ENCODE measurements at regions not wholly inside any gene's neighbourhood (a gene's known extent, or its start where the extent isn't known, plus 50 kb on each side); places are given as distances from the start of the nearest gene placed in this dataset.
"Not testable (repeated sequence)": the region's sequence is repeated elsewhere in the genome, so short reads cannot be mapped to it uniquely, and the experiment has no call there.

DNA sequence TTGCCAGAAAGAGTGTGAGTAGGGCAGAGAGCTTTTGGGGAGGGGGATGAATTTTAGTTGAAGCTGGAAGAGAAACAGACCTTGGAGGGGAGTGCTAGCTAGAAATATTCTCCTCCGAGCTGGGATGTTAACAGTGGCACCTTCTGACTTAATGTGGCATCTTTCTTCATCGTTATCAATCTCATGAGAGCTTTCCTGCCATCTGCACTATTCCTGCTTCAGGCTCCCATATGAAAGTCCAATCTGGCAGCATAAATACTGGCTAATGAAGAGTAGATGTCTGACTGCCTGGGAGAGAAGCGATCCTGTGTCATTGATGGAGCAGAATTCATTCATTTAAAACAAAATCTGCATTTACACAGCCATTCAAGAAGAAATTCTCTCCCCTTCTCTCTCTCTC lies 284.5 kb downstream of the TMEM38B start:
- DNase-seq = no peak

- peak; percentile 3 for DNase-seq
These were observed 284.9 kb downstream of the TMEM38B start for GRCh38 chr9:105979290-105979689.

DNA sequence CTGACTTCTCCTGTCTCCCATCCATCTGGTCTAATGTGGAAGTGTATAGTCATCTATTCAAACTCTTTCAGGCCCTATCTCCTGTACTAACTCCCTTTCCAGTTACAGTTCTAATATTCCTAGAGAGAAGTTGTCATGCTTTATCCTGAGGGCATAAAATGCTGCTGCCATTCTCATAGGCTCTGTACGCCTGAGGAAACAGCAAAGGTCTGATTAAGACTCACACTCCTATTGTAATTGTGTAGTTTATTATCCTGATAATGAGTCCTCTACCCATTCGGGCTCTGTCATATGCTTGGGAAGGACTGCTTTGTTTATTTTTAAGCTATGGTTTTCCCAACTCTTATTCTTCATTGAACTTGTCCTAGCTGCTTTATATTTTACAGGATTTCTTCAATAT lies 290.4 kb downstream of the TMEM38B start:
- no peak for DNase-seq

DNA sequence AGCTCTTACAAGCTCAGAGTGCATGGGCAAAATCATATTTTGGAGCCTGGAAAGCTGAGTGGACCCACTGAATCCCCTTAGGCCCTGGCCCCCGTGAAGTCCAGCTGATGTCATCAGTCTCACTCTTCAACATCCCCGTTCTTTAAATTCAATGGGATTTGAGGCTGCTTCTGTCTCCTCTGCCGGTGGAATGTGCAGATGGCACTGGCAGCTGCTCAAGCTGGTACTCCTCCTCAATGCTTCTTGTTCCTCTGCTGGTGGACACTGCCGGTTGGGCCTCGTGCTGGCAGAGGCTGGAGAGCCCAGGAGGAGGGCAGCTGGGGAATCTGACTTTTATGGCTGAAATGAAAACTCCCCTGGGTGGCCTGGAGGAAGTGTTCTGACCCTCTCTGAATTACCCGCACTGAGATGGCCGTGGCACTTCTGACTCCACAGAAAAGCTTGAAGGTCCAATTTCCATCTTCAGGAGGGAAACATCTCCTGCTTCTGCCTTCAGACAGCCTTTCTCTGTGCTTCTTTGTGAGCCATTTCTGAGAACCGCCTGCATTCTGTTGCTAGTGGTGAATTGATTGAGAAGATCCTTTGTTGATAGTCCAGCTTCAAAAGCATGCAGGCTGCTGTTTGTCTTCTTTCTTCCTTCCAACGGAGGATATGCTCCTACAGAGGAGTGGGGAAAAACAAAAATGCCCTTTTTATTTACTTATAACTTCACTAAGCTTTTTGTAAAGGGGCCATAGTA lies 298.9 kb downstream of the TMEM38B start:
- no peak for DNase-seq

- no peak for DNase-seq
These were observed 299.8 kb downstream of the TMEM38B start for GRCh38 chr9:105993921-105994715.

GRCh38 chr9:105994970-105995369 lies 300.6 kb downstream of the TMEM38B start:
- DNase-seq = peak; percentile 14

- no peak for DNase-seq
These were observed 322.9 kb downstream of the TMEM38B start for GRCh38 chr9:106017198-106017740.

- DNase-seq = peak; percentile 43
These were observed 324.8 kb downstream of the TMEM38B start for GRCh38 chr9:106019039-106019680.

- no peak for DNase-seq
These were observed 325.4 kb downstream of the TMEM38B start for GRCh38 chr9:106019702-106020101.

GRCh38 chr9:106020186-106020585 lies 325.8 kb downstream of the TMEM38B start:
- DNase-seq = no peak

- no peak for DNase-seq
These were observed 329.1 kb downstream of the TMEM38B start for GRCh38 chr9:106023455-106023854.

GRCh38 chr9:106025453-106025852 lies 331.1 kb downstream of the TMEM38B start:
- no peak for DNase-seq

DNA sequence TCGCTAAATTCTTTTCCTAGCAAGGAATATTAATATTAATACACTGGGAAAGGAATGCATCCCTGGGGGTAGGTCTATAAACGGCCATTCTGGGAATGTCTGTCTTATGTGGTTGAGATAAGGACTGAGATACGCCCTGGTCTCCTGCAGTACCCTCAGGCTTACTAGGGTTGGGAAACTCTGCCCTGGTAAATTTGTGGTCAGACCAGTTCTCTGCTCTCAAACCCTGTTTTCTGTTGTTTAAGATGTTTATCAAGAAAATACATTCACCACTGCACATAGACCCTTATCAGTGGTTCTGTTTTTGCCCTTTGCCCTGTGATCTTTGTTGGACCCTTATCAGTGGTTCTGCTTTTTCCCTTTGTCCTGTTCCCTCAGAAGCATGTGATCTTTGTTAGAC lies 335.8 kb downstream of the TMEM38B start:
- not testable (repeated sequence) for DNase-seq

DNA sequence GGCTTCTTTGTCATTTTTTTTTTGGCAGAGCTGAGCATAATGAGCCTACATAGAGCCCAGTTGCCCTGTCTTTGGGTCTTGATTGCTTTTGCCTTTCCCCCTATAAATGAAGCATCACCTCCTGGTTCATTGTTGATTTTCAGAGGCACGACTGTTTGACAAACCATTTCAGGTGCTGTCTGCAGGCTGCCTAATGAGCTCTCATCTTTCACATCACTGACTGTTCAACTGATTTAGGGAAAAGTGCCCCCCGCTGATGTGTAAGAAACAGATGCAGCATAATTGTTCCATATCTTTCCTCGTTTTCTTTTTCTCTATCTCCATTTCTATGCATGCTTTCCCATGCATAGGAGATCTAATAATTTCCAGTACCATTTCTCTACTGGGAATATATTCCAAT lies 338.6 kb downstream of the TMEM38B start:
- DNase-seq = peak; percentile 82

GRCh38 chr9:106035806-106036205 lies 341.5 kb downstream of the TMEM38B start:
- DNase-seq = peak; percentile 26

GRCh38 chr9:106038266-106039001 lies 344.1 kb downstream of the TMEM38B start:
- no peak for DNase-seq

- no peak for DNase-seq
These were observed 345.0 kb downstream of the TMEM38B start for GRCh38 chr9:106039151-106039935.

- DNase-seq = not testable (repeated sequence)
These were observed 347.6 kb downstream of the TMEM38B start for GRCh38 chr9:106041920-106042319.

DNA sequence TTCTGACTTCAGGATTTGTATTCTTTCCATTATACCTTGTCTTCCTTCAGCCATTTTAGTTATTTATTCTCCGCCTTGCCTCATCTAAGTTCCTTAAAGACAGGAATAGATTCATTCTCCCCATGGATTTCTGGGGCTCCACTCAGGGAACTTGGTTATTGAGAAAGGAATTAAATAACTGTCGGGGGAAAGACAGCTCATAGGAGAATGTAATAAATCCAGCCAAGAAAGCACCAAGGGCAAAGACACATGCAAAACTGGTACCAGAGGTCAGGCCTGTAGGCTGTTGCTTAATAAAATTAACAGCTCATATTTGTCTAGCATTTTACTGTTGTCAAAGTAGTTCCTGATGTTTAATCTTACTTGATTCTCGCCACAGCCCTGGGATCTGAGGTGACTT lies 357.2 kb downstream of the TMEM38B start:
- no peak for DNase-seq

DNA sequence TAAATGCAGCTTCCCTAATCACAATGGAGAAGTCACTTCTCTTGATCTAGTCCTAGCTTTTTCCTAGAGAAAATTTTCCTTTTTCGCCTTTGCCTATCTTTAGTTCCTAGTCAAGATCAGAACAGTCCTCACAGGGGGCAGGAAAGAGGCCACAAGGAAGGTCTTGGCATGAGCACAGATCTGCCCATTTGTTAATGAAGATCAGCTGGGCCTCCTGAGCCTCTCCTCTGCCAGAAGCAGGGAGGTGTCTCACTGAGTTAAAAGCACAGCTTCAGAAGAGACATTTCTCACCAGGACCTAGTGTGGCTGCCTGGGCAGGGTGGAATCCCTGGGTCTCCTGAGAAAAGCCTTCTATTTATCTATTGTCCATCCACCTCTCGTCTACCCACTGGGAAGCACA lies 357.8 kb downstream of the TMEM38B start:
- DNase-seq = no peak

DNA sequence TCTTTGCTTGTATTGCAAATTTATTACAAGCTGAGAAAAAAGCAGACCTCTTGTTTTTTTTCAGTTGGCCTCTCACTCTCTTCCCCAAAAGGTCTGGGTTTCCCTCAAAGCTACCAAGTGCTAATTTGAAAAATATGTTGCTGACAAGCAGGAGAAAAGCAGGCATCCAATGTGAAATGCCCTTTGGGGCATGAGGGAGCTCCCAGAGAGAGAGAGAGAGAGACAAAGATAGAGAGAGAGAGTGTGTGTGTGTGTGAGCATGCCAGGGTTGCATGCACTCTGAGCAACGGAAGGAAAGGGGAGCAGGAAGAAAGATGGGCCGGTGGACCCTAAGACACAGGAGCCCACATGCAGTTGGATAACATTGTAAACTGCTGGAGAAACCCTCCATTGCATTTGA lies 358.4 kb downstream of the TMEM38B start:
- no peak for DNase-seq

DNA sequence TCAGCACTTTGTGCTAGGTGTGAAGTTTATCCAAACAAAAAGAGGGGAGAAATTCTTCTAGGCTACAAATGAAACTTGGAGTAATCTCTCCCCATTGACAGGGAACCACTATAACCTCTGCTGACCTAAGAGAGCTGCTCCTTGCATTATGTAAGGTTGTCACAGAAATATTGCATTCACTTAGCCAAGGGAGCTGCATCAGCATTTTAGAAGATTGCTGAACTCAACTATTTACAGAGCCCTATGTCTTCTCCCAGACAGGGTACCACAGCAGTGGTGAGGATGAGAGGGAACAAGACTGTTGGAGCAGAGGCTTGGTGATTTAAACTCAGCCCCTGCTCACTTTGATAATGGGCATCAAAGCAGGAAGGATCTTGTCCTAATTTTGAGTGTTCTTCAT lies 362.0 kb downstream of the TMEM38B start:
- DNase-seq = no peak
